ENCODE measurements at regions not wholly inside any gene's neighbourhood (a gene's known extent, or its start where the extent isn't known, plus 50 kb on each side); places are given as distances from the start of the nearest gene placed in this dataset.

DNA sequence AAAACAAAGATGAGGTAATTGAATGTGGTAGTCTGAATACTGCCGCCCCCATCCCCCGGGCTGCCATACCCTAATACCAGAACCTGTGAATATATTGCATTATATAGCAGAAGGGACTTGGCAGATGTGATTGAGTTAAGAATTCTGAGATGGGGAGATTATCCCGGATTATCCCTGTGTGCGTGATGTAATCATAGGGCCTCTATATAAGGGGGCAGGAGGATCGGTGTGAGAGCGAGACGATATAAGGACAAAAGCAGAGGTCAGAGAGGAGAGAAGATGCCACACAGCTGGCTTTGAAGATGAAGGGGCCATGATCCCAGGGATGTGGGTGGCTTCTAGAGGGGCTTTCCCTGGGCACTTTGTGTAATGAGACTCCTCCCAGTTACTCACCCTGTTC is 101.7 kb upstream of the TLE1 start:
- no peak overlapping the region for H2AFZ ChIP-seq (ENCODE audit: low read depth, low read length)
- TF ChIP-seq, protein P1, sequence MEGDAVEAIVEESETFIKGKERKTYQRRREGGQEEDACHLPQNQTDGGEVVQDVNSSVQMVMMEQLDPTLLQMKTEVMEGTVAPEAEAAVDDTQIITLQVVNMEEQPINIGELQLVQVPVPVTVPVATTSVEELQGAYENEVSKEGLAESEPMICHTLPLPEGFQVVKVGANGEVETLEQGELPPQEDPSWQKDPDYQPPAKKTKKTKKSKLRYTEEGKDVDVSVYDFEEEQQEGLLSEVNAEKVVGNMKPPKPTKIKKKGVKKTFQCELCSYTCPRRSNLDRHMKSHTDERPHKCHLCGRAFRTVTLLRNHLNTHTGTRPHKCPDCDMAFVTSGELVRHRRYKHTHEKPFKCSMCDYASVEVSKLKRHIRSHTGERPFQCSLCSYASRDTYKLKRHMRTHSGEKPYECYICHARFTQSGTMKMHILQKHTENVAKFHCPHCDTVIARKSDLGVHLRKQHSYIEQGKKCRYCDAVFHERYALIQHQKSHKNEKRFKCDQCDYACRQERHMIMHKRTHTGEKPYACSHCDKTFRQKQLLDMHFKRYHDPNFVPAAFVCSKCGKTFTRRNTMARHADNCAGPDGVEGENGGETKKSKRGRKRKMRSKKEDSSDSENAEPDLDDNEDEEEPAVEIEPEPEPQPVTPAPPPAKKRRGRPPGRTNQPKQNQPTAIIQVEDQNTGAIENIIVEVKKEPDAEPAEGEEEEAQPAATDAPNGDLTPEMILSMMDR (IDR thresholded peaks at IDR 0.05; ENCODE audit: extremely low read depth in 1 of 2, insufficient read depth in 1 of 2, low read depth in 1 of 2, low read length in 2 of 2): no peak
- TF ChIP-seq MYC (IDR thresholded peaks at IDR 0.05; ENCODE audit: low read depth, low read length): no peak
- no peak for FAIRE-seq

DNA sequence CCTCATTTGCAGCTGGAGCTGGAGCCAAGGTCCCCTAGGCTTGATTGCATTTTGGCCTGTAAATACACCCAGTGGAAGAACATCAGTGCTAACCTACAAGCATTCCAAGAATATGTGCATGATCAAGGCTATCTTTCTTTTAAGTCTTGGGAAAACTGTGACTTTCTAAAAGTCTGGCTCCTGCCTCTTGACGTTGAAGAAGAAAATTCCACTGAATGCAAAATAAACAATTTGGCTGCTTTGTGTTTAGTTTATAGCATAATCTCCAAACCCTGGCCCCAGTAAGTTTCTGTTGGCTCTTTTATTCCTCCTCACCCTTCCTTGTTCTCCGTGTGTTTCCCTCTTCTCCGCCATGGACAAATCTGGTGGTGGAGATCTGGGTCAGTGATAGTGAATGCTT is 109.3 kb upstream of the TLE1 start:
- Histone ChIP-seq H3K4me2 (ENCODE audit: insufficient read depth, low read length) (no peak overlapping the region), H3K27me3 (ENCODE audit: control insufficient read depth in 2 of 2, insufficient read depth in 2 of 2, low read length in 2 of 2) (peaks cover 0 to under 1% of the 10 kb centered on the region in 2 experiments), H2AFZ (ENCODE audit: low read depth, low read length) (no peak overlapping the region), H3K27ac (ENCODE audit: insufficient read depth, low read depth, low read length) (no peak overlapping the region), H3K9me1 (replicated peaks; ENCODE audit: control insufficient read depth, extremely low read depth, insufficient read depth, low read length) (no peaks in the 10 kb centered on the region), H3K79me2 (ENCODE audit: control insufficient read depth, insufficient read depth, low read length) (no peaks in the 10 kb centered on the region), H4K20me1 (replicated peaks; ENCODE audit: control insufficient read depth, extremely low read depth, insufficient read depth, low read length) (no peaks in the 10 kb centered on the region), H3K36me3 (ENCODE audit: control insufficient read depth in 2 of 2, extremely low read depth in 1 of 2, insufficient read depth in 2 of 2, low read length in 2 of 2) (no peaks in the 10 kb centered on the region), H3K4me3 (replicated peaks in 1 of 3; ENCODE audit: insufficient read depth in 1 of 3, low read depth in 1 of 3, low read length in 3 of 3) (no peak overlapping the region), H3K4me1 (ENCODE audit: control insufficient read depth, extremely low read depth, insufficient read depth, low read length) (no peaks in the 10 kb centered on the region), H3K9me3 (replicated peaks; ENCODE audit: control insufficient read depth, insufficient read depth, low read length) (no peaks in the 10 kb centered on the region), H3K9ac (replicated peaks; ENCODE audit: extremely low read depth, insufficient read depth, low read length) (no peak overlapping the region)
- FAIRE-seq (no peak), DNase-seq (ENCODE audit: low read depth, low spot score) (no peak)
- dilution Hi-C loops (cut with MboI; ENCODE audit: extremely low pct_ligation_motif_present, low sequenced_read_pairs) (no loop called here), intact Hi-C loops (cut with micrococcal nuclease) (no loop called here)
- CTCF ChIA-PET: no interaction called here
- POLR2A ChIA-PET: no interaction called here
- BruUV-seq (replicated peaks): no TSS peak
- TF ChIP-seq, protein P2, sequence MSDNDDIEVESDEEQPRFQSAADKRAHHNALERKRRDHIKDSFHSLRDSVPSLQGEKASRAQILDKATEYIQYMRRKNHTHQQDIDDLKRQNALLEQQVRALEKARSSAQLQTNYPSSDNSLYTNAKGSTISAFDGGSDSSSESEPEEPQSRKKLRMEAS (IDR thresholded peaks at IDR 0.05; ENCODE audit: insufficient read depth, insufficient read length): no peak
- TF ChIP-seq POLR2AphosphoS5 (IDR thresholded peaks at IDR 0.05; ENCODE audit: insufficient read depth, low read depth, low read length): no peak
- TF ChIP-seq POLR2A (IDR thresholded peaks at IDR 0.05; ENCODE audit: low read depth, low read length): no peak
- no peak for TF ChIP-seq GATA2 (IDR thresholded peaks at IDR 0.05; ENCODE audit: insufficient read depth, insufficient read length, low read depth, low read length)
- TF ChIP-seq, protein P1 (IDR thresholded peaks at IDR 0.05; ENCODE audit: extremely low read depth in 1 of 2, insufficient read depth in 1 of 2, low read depth in 1 of 2, low read length in 2 of 2): no peak
- TF ChIP-seq EZH2 (IDR thresholded peaks at IDR 0.05; ENCODE audit: borderline replicate concordance, low read depth, low read length, severe bottlenecking): no peak
- TF ChIP-seq FOS (IDR thresholded peaks at IDR 0.05; ENCODE audit: borderline replicate concordance, insufficient read depth, low read length): no peak
- TF ChIP-seq JUN (IDR thresholded peaks at IDR 0.05; ENCODE audit: borderline replicate concordance, insufficient read depth, insufficient read length, low read depth): no peak
- TF ChIP-seq MYC (IDR thresholded peaks at IDR 0.05; ENCODE audit: low read depth, low read length): no peak

More for the DNA sequence above, 101.7 kb upstream of the TLE1 start:
- Histone ChIP-seq H3K79me2 (ENCODE audit: control insufficient read depth, insufficient read depth, low read length) (no peaks in the 10 kb centered on the region), H3K27me3 (ENCODE audit: control insufficient read depth in 2 of 2, insufficient read depth in 2 of 2, low read length in 2 of 2) (peaks cover 0 to 2% of the 10 kb centered on the region in 2 experiments), H3K9ac (replicated peaks; ENCODE audit: extremely low read depth, insufficient read depth, low read length) (no peak overlapping the region), H4K20me1 (replicated peaks; ENCODE audit: control insufficient read depth, extremely low read depth, insufficient read depth, low read length) (no peaks in the 10 kb centered on the region), H3K9me3 (replicated peaks; ENCODE audit: control insufficient read depth, insufficient read depth, low read length) (no peaks in the 10 kb centered on the region), H3K4me2 (ENCODE audit: insufficient read depth, low read length) (no peak overlapping the region), H3K36me3 (ENCODE audit: control insufficient read depth in 2 of 2, extremely low read depth in 1 of 2, insufficient read depth in 2 of 2, low read length in 2 of 2) (no peaks in the 10 kb centered on the region), H3K27ac (ENCODE audit: insufficient read depth, low read depth, low read length) (no peak overlapping the region), H3K4me1 (ENCODE audit: control insufficient read depth, extremely low read depth, insufficient read depth, low read length) (no peaks in the 10 kb centered on the region), H3K9me1 (replicated peaks; ENCODE audit: control insufficient read depth, extremely low read depth, insufficient read depth, low read length) (no peaks in the 10 kb centered on the region), H3K4me3 (replicated peaks in 1 of 3; ENCODE audit: insufficient read depth in 1 of 3, low read depth in 1 of 3, low read length in 3 of 3) (no peak overlapping the region)
- intact Hi-C loops (cut with micrococcal nuclease) (no loop called here), dilution Hi-C loops (cut with MboI; ENCODE audit: extremely low pct_ligation_motif_present, low sequenced_read_pairs) (no loop called here)
- no TSS peak for BruUV-seq (replicated peaks)
- CTCF ChIA-PET: interaction anchor here (1.7 kb wide), 1 partner anchor 7 kb away, joined by 4 read pairs; no protein-coding TSS in a partner anchor
- no peak for DNase-seq (ENCODE audit: low read depth, low spot score)
- POLR2A ChIA-PET: no interaction called here

All from endothelial cell of umbilical vein (primary cell).